Loucy (cell line): ENCODE measurements at regions not wholly inside any gene's neighbourhood (a gene's known extent, or its start where the extent isn't known, plus 50 kb on each side); places are given as distances from the start of the nearest gene placed in this dataset.

Experiments
- H2AFZ ChIP-seq: fragments of 200-600 bp; sonication (generic); 2 replicates; pipeline ENCODE4 v1.6.0; 2016; ENCODE audit warnings: antibody characterized with exemption, mild to moderate bottlenecking, low read length, moderate library complexity
- H3F3A ChIP-seq: fragments of 200-600 bp; 2 replicates; pipeline ENCODE4 v1.6.0; 2016; ENCODE audit warnings: antibody characterized with exemption, low read depth, mild to moderate bottlenecking
- H3K27me3 ChIP-seq: fragments of 200-600 bp; sonication (generic); 2 replicates; pipeline ENCODE4 v1.6.1; 2014; ENCODE audit warnings: low read length, mild to moderate bottlenecking; ENCODE audit not compliant: insufficient read depth, poor library complexity, severe bottlenecking
- H3K36me3 ChIP-seq: fragments of 200-600 bp; sonication (generic); 2 replicates; pipeline ENCODE4 v1.6.1; 2016; ENCODE audit warnings: low read length; ENCODE audit not compliant: insufficient read depth
- H3K4me1 ChIP-seq: fragments of 200-600 bp; sonication (generic); 2 replicates; pipeline ENCODE4 v1.5.1; 2014; ENCODE audit warnings: low read length, mild to moderate bottlenecking; ENCODE audit not compliant: insufficient read depth, poor library complexity, severe bottlenecking
- H3K4me2 ChIP-seq: fragments of 200-600 bp; sonication (generic); 2 replicates; pipeline ENCODE4 v1.6.0; 2014; ENCODE audit warnings: antibody characterized with exemption, low read length, low read depth, mild to moderate bottlenecking; ENCODE audit not compliant: poor library complexity, severe bottlenecking
- H3K4me3 ChIP-seq: fragments of 200-600 bp; sonication (generic); 2 replicates; pipeline ENCODE4 v1.5.1; 2014; ENCODE audit warnings: low read length, mild to moderate bottlenecking, mixed read lengths; ENCODE audit not compliant: poor library complexity, severe bottlenecking
- H3K79me2 ChIP-seq: fragments of 200-600 bp; sonication (generic); 2 replicates; pipeline ENCODE4 v1.6.1; 2014; ENCODE audit warnings: low read length; ENCODE audit not compliant: insufficient read depth
- H3K9ac ChIP-seq: fragments of 200-600 bp; sonication (generic); 2 replicates; pipeline ENCODE4 v1.6.0; 2014; ENCODE audit warnings: mild to moderate bottlenecking, low read depth, low read length, moderate library complexity; ENCODE audit not compliant: poor library complexity, severe bottlenecking
- H3K9me2 ChIP-seq: fragments of 200-600 bp; sonication (generic); replicated peaks from 2 replicates; pipeline ENCODE4 v1.6.1; 2016; ENCODE audit warnings: low read depth, low read length, mixed read lengths
- H3K9me3 ChIP-seq: fragments of 200-600 bp; sonication (generic); 2 replicates; pipeline ENCODE4 v1.6.1; 2014; ENCODE audit warnings: mild to moderate bottlenecking, antibody characterized with exemption, low read length, low read depth; ENCODE audit not compliant: insufficient read depth
- H4K20me1 ChIP-seq: fragments of 200-600 bp; sonication (generic); 2 replicates; pipeline ENCODE4 v1.6.0; 2014; ENCODE audit warnings: antibody characterized with exemption, low read length, mild to moderate bottlenecking; ENCODE audit not compliant: insufficient read depth, poor library complexity, severe bottlenecking
- EZH2phosphoT487 ChIP-seq: fragments of 200-600 bp; IDR thresholded peaks from 2 replicates; pipeline ENCODE4 v1.6.1; 2018; ENCODE audit warnings: antibody characterized with exemption, mild to moderate bottlenecking, moderate library complexity, borderline replicate concordance
- TF ChIP-seq, protein P1 (sequence below): fragments of 200-600 bp; sonication (generic); conservative IDR thresholded peaks from 2 replicates; pipeline ENCODE4 v1.5.1; 2014; ENCODE audit warnings: mild to moderate bottlenecking, antibody characterized with exemption, low read length

DNA sequence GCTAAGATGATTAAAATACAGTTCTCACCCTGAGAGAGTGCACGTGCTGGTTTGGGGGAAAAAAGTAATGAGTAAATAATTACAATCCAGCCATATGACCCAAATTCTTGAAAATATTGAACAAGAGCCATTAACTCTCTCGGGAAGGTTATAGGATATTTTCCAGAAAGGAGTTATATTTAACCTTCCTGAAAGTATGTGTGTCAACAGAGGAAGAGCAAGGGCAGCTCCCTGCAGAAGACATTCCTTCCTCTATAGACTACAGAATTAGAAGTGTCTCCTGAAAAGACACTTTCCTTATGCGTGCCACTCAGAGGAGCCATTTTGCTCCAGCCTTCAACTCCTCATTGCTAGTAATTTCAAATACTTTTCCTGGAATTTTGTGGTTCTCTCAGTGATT is 648.7 kb downstream of the USP25 start:
- no peaks in the 10 kb centered on the region for H3K9me2 ChIP-seq
- no peak overlapping the region for H3K4me2 ChIP-seq
- no peaks in the 10 kb centered on the region for H3K36me3 ChIP-seq
- H3K4me3 ChIP-seq: no peak overlapping the region
- no peaks in the 10 kb centered on the region for H3K27me3 ChIP-seq
- H3K4me1 ChIP-seq: no peaks in the 10 kb centered on the region
- no peaks in the 10 kb centered on the region for H3K79me2 ChIP-seq
- TF ChIP-seq, protein P1, sequence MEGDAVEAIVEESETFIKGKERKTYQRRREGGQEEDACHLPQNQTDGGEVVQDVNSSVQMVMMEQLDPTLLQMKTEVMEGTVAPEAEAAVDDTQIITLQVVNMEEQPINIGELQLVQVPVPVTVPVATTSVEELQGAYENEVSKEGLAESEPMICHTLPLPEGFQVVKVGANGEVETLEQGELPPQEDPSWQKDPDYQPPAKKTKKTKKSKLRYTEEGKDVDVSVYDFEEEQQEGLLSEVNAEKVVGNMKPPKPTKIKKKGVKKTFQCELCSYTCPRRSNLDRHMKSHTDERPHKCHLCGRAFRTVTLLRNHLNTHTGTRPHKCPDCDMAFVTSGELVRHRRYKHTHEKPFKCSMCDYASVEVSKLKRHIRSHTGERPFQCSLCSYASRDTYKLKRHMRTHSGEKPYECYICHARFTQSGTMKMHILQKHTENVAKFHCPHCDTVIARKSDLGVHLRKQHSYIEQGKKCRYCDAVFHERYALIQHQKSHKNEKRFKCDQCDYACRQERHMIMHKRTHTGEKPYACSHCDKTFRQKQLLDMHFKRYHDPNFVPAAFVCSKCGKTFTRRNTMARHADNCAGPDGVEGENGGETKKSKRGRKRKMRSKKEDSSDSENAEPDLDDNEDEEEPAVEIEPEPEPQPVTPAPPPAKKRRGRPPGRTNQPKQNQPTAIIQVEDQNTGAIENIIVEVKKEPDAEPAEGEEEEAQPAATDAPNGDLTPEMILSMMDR: no peak
- no peak for TF ChIP-seq EZH2phosphoT487
- H2AFZ ChIP-seq: no peak overlapping the region
- H3K9ac ChIP-seq: no peak overlapping the region
- H4K20me1 ChIP-seq: no peaks in the 10 kb centered on the region
- H3K9me3 ChIP-seq: no peaks in the 10 kb centered on the region
- H3F3A ChIP-seq: no peaks in the 10 kb centered on the region

DNA sequence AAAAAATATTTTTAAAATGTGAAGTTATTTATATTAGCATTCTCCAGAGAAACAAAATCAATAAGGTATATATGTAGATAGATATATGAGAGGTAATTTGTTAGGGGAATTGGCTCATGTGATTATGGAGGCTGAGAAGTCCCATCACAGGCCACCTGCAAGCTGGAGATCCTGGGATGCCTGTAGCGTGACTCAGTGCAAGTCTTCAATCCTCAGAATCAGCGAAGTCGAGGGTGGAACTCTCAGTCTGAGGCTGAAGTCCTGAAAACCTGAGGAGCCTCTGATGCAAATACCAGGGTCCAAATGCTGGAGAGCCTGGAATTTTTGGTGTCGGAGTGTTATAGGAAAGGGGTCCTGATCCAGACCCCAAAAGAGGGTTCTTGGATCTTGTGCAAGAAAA is 658.5 kb downstream of the USP25 start:
- no peak overlapping the region for H3K9ac ChIP-seq
- peaks cover 7% of the 10 kb centered on the region; the same call in 1 of the 2 replicates for H3K9me3 ChIP-seq
- H3K27me3 ChIP-seq: no peaks in the 10 kb centered on the region
- H3K79me2 ChIP-seq: no peaks in the 10 kb centered on the region
- no peak overlapping the region for H2AFZ ChIP-seq
- no peak overlapping the region for H3K4me2 ChIP-seq
- H4K20me1 ChIP-seq: no peaks in the 10 kb centered on the region
- no peak overlapping the region for H3K4me3 ChIP-seq
- TF ChIP-seq EZH2phosphoT487: no peak
- TF ChIP-seq, protein P1: no peak
- 0 out of 2 replicates have a peak, but pooled peaks cover 7% of the 10 kb centered on the region for H3K9me2 ChIP-seq
- H3F3A ChIP-seq: no peaks in the 10 kb centered on the region
- H3K4me1 ChIP-seq: no peaks in the 10 kb centered on the region
- no peaks in the 10 kb centered on the region for H3K36me3 ChIP-seq

DNA sequence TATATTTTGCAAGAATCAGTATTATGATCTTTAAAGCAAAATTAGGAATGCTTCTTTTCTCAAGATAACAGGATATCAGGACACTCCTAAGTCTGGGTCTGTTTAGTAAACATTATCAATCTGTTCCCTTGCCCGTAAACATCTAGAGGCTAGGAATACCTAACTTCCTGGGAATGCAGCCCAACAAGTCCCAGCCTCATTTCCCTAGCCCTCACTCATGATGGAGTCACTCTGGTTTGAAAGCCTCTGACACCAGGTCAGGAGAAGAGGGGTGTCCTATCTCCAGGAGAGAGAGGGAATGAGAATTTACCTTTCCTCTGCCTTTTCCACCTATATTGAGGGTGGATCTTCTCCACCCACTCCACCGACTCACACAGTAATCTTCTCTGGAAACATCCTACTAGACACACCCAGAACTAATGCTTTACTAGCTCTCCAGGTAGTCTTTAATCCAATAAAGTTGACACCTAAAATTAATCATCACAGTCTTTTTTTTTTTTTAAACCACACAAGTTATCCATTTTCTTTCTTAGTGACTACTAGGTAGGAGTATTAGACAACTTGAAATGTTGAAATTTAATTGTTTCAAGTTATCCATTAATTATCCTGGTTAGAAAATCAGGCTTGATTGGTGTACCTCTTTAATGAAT is 659.3 kb downstream of the USP25 start:
- H3K36me3 ChIP-seq: no peaks in the 10 kb centered on the region
- H3K4me3 ChIP-seq: no peak overlapping the region
- H2AFZ ChIP-seq: no peak overlapping the region
- H3F3A ChIP-seq: no peaks in the 10 kb centered on the region
- no peaks in the 10 kb centered on the region for H3K27me3 ChIP-seq
- H3K4me1 ChIP-seq: no peaks in the 10 kb centered on the region
- no peak overlapping the region for H3K4me2 ChIP-seq
- no peaks in the 10 kb centered on the region for H4K20me1 ChIP-seq
- no peaks in the 10 kb centered on the region for H3K79me2 ChIP-seq
- peaks cover 7% of the 10 kb centered on the region; the same call in 1 of the 2 replicates for H3K9me3 ChIP-seq
- no peak overlapping the region for H3K9ac ChIP-seq
- 0 out of 2 replicates have a peak, but pooled peaks cover 7% of the 10 kb centered on the region for H3K9me2 ChIP-seq
- TF ChIP-seq EZH2phosphoT487: no peak
- TF ChIP-seq, protein P1: no peak
